ENCODE measurements at regions not wholly inside any gene's neighbourhood (a gene's known extent, or its start where the extent isn't known, plus 50 kb on each side); places are given as distances from the start of the nearest gene placed in this dataset.

DNA sequence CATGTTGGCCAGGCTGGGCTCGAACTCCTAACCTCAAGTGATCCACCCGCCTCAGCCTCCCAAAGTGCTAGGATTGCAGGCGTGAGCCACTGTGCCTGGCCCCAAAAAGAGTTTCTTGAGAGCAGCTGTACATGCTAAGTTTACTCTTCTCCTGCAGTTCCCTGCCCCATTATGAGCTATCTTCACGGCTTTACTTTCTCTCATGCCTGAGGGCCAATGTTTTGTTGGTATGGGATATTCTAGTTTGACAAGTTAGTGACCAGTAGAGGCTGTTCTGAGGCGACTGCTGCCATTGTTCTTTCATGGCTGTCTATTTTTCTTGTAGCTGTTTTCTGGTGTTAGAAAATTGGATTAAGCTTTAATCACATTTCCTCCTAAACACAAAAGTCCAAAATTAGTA, 78.0 kb upstream of the STX18 start:
- H3K36me3 ChIP-seq (ENCODE audit: control insufficient read depth, insufficient read depth, low read length) = no peaks in the 10 kb centered on the region
- no peak overlapping the region for H3K9ac ChIP-seq (ENCODE audit: low read depth, low read length)
- no peaks in the 10 kb centered on the region for H3K9me3 ChIP-seq (ENCODE audit: control insufficient read depth, insufficient read depth, low read length)
- H3K4me3 ChIP-seq (ENCODE audit: low read depth, low read length) = no peak overlapping the region
- H3K27me3 ChIP-seq (ENCODE audit: control insufficient read depth, insufficient read depth, low read length) = no peaks in the 10 kb centered on the region
- H3K4me1 ChIP-seq (ENCODE audit: control insufficient read depth, insufficient read depth, low read length) = no peaks in the 10 kb centered on the region

DNA sequence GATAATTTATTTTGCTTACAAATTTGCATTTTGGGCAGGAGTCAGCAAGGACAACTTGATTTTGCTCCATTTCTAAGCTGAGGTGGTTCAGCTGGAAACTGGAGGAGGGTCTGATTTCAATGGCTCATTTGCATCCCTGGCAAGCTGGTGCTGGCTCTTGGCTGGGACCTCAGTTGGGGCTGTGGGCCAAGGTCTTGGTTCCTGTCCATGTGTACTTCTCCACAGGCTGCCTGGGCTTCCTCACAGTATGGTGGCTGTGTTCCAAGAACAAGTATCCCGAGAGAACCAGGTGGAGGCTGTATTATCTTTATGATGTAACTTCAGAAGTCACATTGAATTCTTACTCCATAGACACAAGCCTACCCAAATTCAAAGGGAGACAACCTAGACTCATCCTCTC, 77.0 kb upstream of the STX18 start:
- H3K9me3 ChIP-seq (ENCODE audit: control insufficient read depth, insufficient read depth, low read length) = no peaks in the 10 kb centered on the region
- no peaks in the 10 kb centered on the region for H3K4me1 ChIP-seq (ENCODE audit: control insufficient read depth, insufficient read depth, low read length)
- no peak overlapping the region for H3K9ac ChIP-seq (ENCODE audit: low read depth, low read length)
- no peaks in the 10 kb centered on the region for H3K27me3 ChIP-seq (ENCODE audit: control insufficient read depth, insufficient read depth, low read length)
- H3K4me3 ChIP-seq (ENCODE audit: low read depth, low read length) = no peak overlapping the region
- no peaks in the 10 kb centered on the region for H3K36me3 ChIP-seq (ENCODE audit: control insufficient read depth, insufficient read depth, low read length)

DNA sequence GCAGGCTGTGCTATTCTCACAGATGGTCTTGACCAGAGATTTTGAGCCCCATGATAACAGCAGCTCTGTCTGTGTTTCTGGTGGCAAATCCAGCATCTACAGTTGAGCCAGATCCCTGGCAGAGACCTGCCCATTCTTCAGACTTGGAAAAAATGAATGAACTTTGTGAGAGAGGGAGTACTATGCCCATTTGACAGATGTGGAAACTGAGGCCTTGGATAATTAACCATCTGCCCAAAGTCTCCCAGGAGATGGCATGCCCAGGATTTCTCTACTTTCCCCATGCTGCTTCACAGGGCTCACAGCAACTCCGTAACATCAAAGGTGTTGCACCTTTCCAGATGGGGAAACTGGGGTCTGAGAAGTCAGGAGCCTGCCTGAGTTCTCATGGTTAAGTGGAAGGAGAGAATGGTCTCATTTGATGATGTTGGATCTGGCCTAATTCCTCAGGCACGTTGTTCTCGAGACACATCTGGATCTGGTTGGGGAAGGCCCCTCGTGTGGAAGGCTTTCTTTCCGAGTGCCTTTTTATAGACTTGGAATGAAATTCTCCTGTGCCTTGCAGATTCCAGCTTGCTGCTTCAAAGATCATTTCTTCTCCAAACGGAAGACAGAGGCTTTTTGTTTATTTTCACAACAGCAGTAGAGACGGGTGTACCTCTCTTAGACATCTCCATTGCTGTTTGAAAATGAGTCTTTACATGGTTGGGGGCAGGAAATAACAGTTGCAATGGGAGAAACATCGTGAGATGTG, 73.3 kb upstream of the STX18 start:
- Histone ChIP-seq H3K27me3 (ENCODE audit: control insufficient read depth, insufficient read depth, low read length) (no peaks in the 10 kb centered on the region), H3K36me3 (ENCODE audit: control insufficient read depth, insufficient read depth, low read length) (no peaks in the 10 kb centered on the region), H3K9ac (ENCODE audit: low read depth, low read length) (no peak overlapping the region), H3K4me3 (ENCODE audit: low read depth, low read length) (no peak overlapping the region), H3K9me3 (ENCODE audit: control insufficient read depth, insufficient read depth, low read length) (no peaks in the 10 kb centered on the region), H3K4me1 (ENCODE audit: control insufficient read depth, insufficient read depth, low read length) (no peaks in the 10 kb centered on the region)

DNA sequence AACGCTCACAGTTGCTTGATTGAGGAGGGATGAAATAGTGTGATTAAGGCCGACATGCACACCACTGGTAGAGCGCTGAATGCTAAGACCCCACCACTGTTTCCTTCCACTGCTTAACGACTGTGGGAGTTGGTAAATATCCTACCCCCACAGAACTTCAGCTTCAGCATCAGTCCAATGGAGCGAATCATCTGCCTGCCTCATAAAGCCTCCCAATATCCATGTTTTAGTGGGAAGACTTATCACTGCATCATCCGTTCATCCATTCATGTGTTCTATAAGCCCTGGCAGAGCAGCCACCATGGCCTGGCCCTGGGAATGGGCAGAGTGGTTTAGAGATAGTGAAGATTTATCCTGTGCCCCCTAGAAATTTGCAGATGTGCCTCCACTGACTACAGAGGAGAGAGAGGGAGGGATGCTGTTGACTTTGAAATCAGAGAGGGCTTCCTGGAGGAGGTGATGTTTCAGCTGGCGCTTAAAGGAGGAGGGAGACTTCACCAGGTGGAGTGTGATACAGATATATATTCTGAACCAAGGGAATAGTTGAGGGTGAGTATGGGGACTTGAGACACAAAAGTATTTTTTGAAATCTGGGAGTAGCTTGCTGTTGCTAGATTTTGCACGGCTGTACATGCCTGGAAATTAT, 71.9 kb upstream of the STX18 start:
- Histone ChIP-seq H3K9me3 (ENCODE audit: control insufficient read depth, insufficient read depth, low read length) (no peaks in the 10 kb centered on the region), H3K27me3 (ENCODE audit: control insufficient read depth, insufficient read depth, low read length) (no peaks in the 10 kb centered on the region), H3K4me3 (ENCODE audit: low read depth, low read length) (no peak overlapping the region), H3K9ac (ENCODE audit: low read depth, low read length) (no peak overlapping the region), H3K36me3 (ENCODE audit: control insufficient read depth, insufficient read depth, low read length) (no peaks in the 10 kb centered on the region), H3K4me1 (ENCODE audit: control insufficient read depth, insufficient read depth, low read length) (no peaks in the 10 kb centered on the region)

DNA sequence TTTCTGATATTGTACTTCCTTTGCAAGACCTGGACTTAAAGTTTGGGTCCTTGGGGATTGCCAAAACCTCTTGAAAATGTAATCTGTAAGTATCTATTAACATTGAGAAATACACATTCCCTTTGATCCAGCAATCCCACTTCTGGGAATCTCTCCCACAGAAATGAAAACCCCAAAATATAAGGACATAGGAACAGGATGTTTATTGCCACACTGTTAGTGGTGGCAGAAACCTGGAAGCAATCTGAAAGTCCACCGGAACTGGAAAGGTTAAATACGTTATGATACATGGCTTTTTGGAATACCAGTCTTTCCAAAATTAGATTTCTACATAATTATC, 71.2 kb upstream of the STX18 start:
- Histone ChIP-seq H3K36me3 (ENCODE audit: control insufficient read depth, insufficient read depth, low read length) (no peaks in the 10 kb centered on the region), H3K9ac (ENCODE audit: low read depth, low read length) (no peak overlapping the region), H3K4me1 (ENCODE audit: control insufficient read depth, insufficient read depth, low read length) (peaks cover 2% of the 10 kb centered on the region), H3K9me3 (ENCODE audit: control insufficient read depth, insufficient read depth, low read length) (no peaks in the 10 kb centered on the region), H3K4me3 (ENCODE audit: low read depth, low read length) (no peak overlapping the region), H3K27me3 (ENCODE audit: control insufficient read depth, insufficient read depth, low read length) (no peaks in the 10 kb centered on the region)

DNA sequence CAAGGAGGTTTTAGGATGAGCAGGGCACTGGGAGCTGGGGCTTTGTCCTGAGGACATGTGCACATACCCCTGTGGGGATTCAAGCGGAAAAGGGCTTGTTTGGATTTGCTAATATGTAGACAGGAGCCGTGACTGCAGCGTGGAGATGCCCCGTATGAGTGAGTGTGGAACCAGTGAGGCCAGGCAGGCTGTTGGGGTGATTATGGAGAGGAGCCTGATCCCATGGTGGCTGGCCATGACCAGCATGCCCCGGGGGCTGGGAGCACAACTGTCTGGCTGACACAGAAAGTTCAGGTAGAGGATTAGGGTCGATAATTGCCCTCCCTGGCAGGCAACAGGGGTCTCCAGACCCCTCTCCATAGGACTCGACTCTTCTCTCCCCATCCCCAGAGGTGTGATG, 68.8 kb upstream of the STX18 start:
- Histone ChIP-seq H3K4me3 (ENCODE audit: low read depth, low read length) (no peak overlapping the region), H3K4me1 (ENCODE audit: control insufficient read depth, insufficient read depth, low read length) (peaks cover 10% of the 10 kb centered on the region), H3K9ac (ENCODE audit: low read depth, low read length) (no peak overlapping the region)

DNA sequence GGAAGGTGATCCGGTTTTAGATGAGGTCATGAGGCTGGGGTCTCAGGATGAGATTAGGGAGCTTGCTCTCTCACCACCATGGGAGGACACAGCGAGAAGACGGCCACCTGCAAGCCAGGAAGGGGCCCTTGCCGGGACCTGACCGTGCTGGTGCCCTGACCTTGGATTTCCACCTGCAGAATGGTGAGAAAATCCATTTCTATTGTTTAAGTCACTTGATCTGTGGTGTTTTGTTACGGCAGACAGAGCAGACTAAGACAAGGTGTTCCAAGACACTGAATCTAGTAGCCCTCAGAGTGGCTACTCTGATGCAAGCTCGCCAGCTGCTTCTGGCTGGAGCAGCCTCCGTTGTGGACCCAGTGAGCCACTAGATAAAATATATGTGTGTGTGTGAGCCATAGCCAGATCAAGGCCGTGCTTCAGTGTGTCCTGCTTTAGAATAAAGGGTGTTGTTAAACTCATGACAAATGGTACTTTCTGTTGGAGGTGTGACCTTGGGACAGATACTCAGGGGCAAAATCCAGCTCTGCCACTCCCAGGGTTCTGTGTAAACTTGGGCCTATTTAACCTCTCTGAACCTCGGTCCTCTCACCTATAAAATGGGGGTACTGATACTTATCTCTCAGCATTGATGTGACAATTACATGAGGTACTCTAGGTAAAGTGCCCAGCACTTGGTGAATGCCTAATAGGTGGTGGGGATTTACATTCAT, 67.9 kb upstream of the STX18 start:
- Histone ChIP-seq H3K9ac (ENCODE audit: low read depth, low read length) (no peak overlapping the region), H3K36me3 (ENCODE audit: control insufficient read depth, insufficient read depth, low read length) (no peaks in the 10 kb centered on the region), H3K9me3 (ENCODE audit: control insufficient read depth, insufficient read depth, low read length) (no peaks in the 10 kb centered on the region), H3K4me3 (ENCODE audit: low read depth, low read length) (no peak overlapping the region), H3K27me3 (ENCODE audit: control insufficient read depth, insufficient read depth, low read length) (peaks cover 4% of the 10 kb centered on the region), H3K4me1 (ENCODE audit: control insufficient read depth, insufficient read depth, low read length) (peaks cover 10% of the 10 kb centered on the region)

More for the DNA sequence above, 68.8 kb upstream of the STX18 start:
- Histone ChIP-seq H3K9me3 (ENCODE audit: control insufficient read depth, insufficient read depth, low read length) (no peaks in the 10 kb centered on the region), H3K27me3 (ENCODE audit: control insufficient read depth, insufficient read depth, low read length) (peaks cover 4% of the 10 kb centered on the region), H3K36me3 (ENCODE audit: control insufficient read depth, insufficient read depth, low read length) (no peaks in the 10 kb centered on the region)

DNA sequence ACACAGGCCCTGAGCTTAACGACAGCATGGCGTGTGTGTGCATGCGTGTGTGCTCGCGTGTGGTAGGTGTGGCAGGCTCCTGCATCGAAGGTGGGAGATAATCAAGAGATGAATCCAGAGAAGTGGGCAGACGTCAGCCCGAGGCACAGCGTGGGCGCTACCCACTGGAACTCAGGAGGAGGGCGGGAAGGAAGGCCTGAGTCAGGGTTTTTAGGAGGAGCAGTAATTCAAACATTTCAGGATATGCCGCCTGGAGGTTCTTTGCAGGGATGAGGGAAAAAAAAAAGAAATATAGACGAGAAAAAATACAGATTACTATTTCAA, 66.3 kb upstream of the STX18 start:
- peak overlapping the region; percentile 1 for H3K4me3 ChIP-seq (ENCODE audit: low read depth, low read length)
- H3K9ac ChIP-seq (ENCODE audit: low read depth, low read length) = no peak overlapping the region
- H3K9me3 ChIP-seq (ENCODE audit: control insufficient read depth, insufficient read depth, low read length) = no peaks in the 10 kb centered on the region

DNA sequence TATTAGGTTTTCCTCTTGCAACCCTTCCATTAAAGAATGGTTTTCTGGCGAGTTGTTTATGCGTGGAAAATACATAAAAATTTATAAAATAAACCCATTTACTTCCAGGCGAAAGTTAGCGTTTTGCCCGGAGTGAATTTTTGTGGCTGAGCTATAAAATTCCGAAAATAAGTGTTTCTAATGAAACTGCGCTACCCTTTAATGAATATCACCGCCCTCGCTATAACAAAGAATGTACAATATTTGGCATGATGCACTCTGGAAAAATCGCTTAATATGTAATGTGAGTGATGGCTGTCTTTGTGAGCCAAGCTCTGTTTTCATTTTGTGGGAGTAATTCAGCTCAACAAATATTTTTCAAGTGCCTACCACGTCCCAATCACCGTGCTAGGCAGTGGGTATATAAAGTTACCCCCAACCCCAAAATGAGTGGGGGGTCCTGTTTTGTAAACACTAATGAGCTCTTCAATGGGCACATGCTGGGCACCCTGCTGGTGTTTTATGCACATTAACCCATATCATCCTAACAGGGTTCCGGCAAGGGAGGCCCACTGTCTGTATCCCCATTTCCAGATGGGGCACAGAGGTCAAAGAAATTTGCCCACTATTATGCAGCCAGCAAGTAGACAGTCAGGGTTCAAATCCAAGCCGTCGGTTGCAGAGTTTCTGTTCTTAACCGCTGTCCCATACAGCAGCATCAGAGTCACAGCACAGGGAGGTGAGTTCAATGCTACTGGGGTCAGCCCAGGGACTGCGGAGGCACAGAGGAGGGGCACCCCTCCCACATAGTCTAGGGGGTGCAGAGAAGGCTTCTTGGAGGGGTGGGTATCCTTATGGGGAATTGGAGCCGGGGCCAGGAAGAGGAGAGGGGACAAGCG, 65.7 kb upstream of the STX18 start:
- Histone ChIP-seq H3K4me3 (ENCODE audit: low read depth, low read length) (peak overlapping the region; percentile 1), H3K9me3 (ENCODE audit: control insufficient read depth, insufficient read depth, low read length) (no peaks in the 10 kb centered on the region), H3K9ac (ENCODE audit: low read depth, low read length) (no peak overlapping the region), H3K36me3 (ENCODE audit: control insufficient read depth, insufficient read depth, low read length) (no peaks in the 10 kb centered on the region), H3K4me1 (ENCODE audit: control insufficient read depth, insufficient read depth, low read length) (peaks cover 10% of the 10 kb centered on the region), H3K27me3 (ENCODE audit: control insufficient read depth, insufficient read depth, low read length) (peaks cover 4% of the 10 kb centered on the region)

More for the DNA sequence above, 66.3 kb upstream of the STX18 start:
- Histone ChIP-seq H3K36me3 (ENCODE audit: control insufficient read depth, insufficient read depth, low read length) (no peaks in the 10 kb centered on the region), H3K27me3 (ENCODE audit: control insufficient read depth, insufficient read depth, low read length) (peaks cover 4% of the 10 kb centered on the region), H3K4me1 (ENCODE audit: control insufficient read depth, insufficient read depth, low read length) (peaks cover 10% of the 10 kb centered on the region)

DNA sequence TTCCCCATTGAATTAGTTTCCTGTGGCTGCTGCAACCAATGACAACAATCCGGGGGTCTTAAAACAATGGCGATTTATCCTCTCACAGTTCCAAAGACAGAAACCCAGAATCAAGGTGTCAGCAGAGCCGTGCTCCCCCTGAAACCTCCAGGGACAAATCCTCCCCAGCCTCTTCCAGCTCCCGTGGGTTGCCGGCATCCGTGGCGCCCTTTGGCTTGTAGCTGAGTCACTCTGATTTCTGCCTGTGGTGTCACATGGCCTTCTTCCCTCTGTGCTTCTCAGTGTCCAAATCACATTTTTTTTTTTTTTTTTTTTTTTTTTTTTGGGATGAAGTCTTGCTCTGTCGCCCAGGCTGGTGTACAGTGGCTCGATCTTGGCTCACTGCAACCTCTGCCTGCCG, 64.5 kb upstream of the STX18 start:
- H3K36me3 ChIP-seq (ENCODE audit: control insufficient read depth, insufficient read depth, low read length) = no peaks in the 10 kb centered on the region

DNA sequence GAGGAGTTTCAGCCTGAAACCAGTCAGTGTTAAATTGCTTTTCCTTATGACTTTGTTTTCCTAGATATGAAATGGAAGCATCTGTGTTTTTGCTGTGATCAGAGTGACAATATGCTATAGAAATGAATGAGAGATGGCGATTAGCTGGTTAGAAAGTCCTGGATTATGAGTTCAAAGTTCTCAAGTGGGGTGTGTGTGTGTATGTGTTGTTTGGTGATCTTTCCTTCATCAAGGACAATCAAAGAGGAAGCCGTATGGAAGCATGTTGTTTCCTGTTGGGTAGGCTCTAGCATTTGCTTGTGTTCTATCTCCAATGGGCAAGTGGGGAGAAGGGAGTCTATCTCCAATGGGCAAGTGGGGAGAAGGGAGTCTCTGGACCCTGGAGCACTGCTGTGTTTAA, 64.0 kb upstream of the STX18 start:
- Histone ChIP-seq H3K4me3 (ENCODE audit: low read depth, low read length) (no peak overlapping the region), H3K27me3 (ENCODE audit: control insufficient read depth, insufficient read depth, low read length) (peaks cover 4% of the 10 kb centered on the region), H3K9ac (ENCODE audit: low read depth, low read length) (no peak overlapping the region), H3K9me3 (ENCODE audit: control insufficient read depth, insufficient read depth, low read length) (no peaks in the 10 kb centered on the region), H3K4me1 (ENCODE audit: control insufficient read depth, insufficient read depth, low read length) (peaks cover 10% of the 10 kb centered on the region), H3K36me3 (ENCODE audit: control insufficient read depth, insufficient read depth, low read length) (no peaks in the 10 kb centered on the region)

More for the DNA sequence above, 64.5 kb upstream of the STX18 start:
- Histone ChIP-seq H3K4me1 (ENCODE audit: control insufficient read depth, insufficient read depth, low read length) (peaks cover 10% of the 10 kb centered on the region), H3K4me3 (ENCODE audit: low read depth, low read length) (no peak overlapping the region), H3K9me3 (ENCODE audit: control insufficient read depth, insufficient read depth, low read length) (no peaks in the 10 kb centered on the region), H3K27me3 (ENCODE audit: control insufficient read depth, insufficient read depth, low read length) (peaks cover 4% of the 10 kb centered on the region), H3K9ac (ENCODE audit: low read depth, low read length) (no peak overlapping the region)
